GM12878 (cell line): ENCODE measurements at regions not wholly inside any gene's neighbourhood (a gene's known extent, or its start where the extent isn't known, plus 50 kb on each side); places are given as distances from the start of the nearest gene placed in this dataset.

Experiments
- BACH1 ChIP-seq: fragments of 450-650 bp; IDR thresholded peaks from 2 replicates; pipeline ENCODE4 v1.6.1; 2017; ENCODE audit warnings: mild to moderate bottlenecking, borderline replicate concordance
- CBX3 ChIP-seq: fragments of 200-600 bp; sonication (generic); IDR thresholded peaks from 2 replicates; pipeline ENCODE4 v1.6.1; 2016; ENCODE audit warnings: low read depth, borderline replicate concordance
- CUX1 ChIP-seq: IDR thresholded peaks from 2 replicates; pipeline ENCODE4 v1.6.1; 2012; ENCODE audit warnings: improper control_type of control experiment, low read depth, low read length; ENCODE audit not compliant: insufficient replicate concordance
- EGR1 ChIP-seq, 2 experiments: IDR thresholded peaks; 1 replicate in 1 of 2; 2 replicates in 1 of 2; pipeline ENCODE4 v1.6.1; 2011 to 2012; ENCODE audit warnings: low read depth in 2 of 2, low read length in 2 of 2, borderline replicate concordance in 1 of 2, mild to moderate bottlenecking in 1 of 2, moderate library complexity in 1 of 2
- ELK1 ChIP-seq: IDR thresholded peaks from 2 replicates; pipeline ENCODE4 v1.6.1; 2012; ENCODE audit warnings: low read depth, low read length, improper control_type of control experiment
- KAT2A ChIP-seq: conservative IDR thresholded peaks from 2 replicates; pipeline ENCODE4 v1.6.1; 2011; ENCODE audit warnings: low read depth, low read length; ENCODE audit not compliant: control insufficient read depth
- NRF1 ChIP-seq: conservative IDR thresholded peaks from 2 replicates; pipeline ENCODE4 v1.6.1; 2011; ENCODE audit warnings: mild to moderate bottlenecking, low read depth, low read length, improper control_type of control experiment
- REST ChIP-seq: IDR thresholded peaks from 2 replicates; pipeline ENCODE4 v1.6.1; 2012; ENCODE audit warnings: mild to moderate bottlenecking, low read depth, low read length

GRCh38 chr4:147182041-147182440 lies 236.4 kb upstream of the TTC29 start (continued):
- no peak for TF ChIP-seq CUX1
- TF ChIP-seq CBX3, result no peak
- no peak for TF ChIP-seq BACH1
- TF ChIP-seq ELK1, result no peak
- TF ChIP-seq EGR1 (IDR thresholded peaks at IDR 0.05; ENCODE audit: borderline replicate concordance in 1 of 2, low read depth in 2 of 2, low read length in 2 of 2), result no peak
- TF ChIP-seq KAT2A, result no peak
- no peak for TF ChIP-seq NRF1
- no peak for TF ChIP-seq REST
